Skin epidermis (tissue), 12 donors: ENCODE measurements at regions not wholly inside any gene's neighbourhood (a gene's known extent, or its start where the extent isn't known, plus 50 kb on each side); places are given as distances from the start of the nearest gene placed in this dataset.
"Not testable (repeated sequence)": the region's sequence is repeated elsewhere in the genome, so short reads cannot be mapped to it uniquely, and the experiment has no call there.

Source experiments
- H3K27ac ChIP-seq, 21 experiments: fragments of 200-600 bp; sonication (generic) in 11 of 21; one replicate each; pipeline ENCODE4 v1.5.0; 2020; ENCODE audit warnings: mild to moderate bottlenecking in 3 of 21, inconsistent platforms in 2 of 21, moderate library complexity in 2 of 21
- H3K4me3 ChIP-seq, 7 experiments: fragments of 200-600 bp; sonication (generic) in 2 of 7; one replicate each; pipeline ENCODE4 v1.5.0; 2020; ENCODE audit warnings: inconsistent platforms in 2 of 7, mild to moderate bottlenecking in 2 of 7, moderate library complexity in 1 of 7

DNA sequence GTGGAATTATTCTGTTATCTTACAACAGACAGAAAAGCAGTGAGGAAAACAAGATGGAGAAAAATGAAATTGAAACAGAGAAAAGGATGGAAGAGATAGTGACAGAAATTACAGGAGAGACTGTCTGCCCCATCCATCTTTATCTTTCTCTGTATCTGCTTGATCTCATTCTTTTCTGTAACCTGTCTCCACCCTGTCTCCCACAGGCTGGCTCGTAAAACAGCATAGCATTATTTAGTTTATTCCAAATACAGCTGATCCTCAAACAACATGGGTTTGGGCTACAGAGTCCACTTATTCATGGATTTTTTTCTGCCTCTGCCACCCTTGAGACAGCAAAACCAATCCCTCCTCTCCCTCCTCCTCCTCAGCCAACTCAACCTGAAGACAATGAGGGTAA, 482.3 kb upstream of the JARID2 start:
- peak overlapping the region in 2 of 21 experiments; percentile 33 to 54 for H3K27ac ChIP-seq
- no peak overlapping the region for H3K4me3 ChIP-seq

DNA sequence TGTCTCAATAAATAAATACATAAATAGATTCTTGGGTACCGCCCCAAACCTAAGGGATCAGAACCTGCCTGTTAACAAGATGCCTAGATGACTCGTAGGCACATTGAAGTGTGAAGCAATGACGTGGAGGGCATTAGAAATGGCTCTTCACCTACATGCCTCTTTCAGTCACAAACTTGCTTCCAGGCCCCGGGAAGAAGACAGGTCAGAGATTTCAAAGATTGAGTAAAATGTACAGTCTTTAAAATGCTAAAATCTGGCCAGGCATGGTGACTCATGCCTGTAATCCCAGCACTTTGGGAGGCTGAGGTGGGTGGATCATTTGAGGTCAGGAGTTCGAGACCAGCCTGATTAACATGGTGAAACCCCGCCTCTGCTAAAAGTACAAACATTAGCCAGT, 480.8 kb upstream of the JARID2 start:
- no peak overlapping the region for H3K4me3 ChIP-seq
- H3K27ac ChIP-seq: no peak overlapping the region

GRCh38 chr6:14765721-14766390, 480.0 kb upstream of the JARID2 start:
- no peak overlapping the region for H3K27ac ChIP-seq
- H3K4me3 ChIP-seq: no peak overlapping the region

DNA sequence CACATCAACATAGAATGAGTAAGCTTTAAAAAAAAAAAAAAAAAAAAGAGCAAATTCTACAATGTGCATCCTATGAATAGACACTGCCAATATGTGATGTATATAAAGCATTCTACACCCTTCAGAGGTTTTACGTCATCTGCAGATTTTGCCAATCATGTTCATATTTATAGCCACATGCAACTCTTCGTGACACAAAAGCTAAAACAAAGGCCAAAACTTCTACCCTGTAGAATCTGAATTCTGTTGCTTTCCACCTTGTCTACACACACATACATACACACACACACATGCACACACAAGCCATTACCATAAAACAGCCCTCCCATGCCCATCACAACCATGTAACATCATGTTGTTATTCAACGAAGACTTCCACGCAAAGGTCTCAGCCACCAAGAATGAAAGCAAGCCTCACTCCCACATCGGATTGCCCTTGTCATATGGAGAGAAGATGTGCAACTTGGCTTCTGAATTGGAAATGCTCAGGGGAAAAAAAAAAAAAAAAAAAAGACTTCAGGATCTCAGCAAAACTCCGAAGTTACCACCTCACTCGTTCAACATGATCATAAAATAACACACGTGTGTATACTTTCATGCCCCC, 479.4 kb upstream of the JARID2 start:
- Histone ChIP-seq H3K4me3 (no peak overlapping the region), H3K27ac (no peak overlapping the region)

DNA sequence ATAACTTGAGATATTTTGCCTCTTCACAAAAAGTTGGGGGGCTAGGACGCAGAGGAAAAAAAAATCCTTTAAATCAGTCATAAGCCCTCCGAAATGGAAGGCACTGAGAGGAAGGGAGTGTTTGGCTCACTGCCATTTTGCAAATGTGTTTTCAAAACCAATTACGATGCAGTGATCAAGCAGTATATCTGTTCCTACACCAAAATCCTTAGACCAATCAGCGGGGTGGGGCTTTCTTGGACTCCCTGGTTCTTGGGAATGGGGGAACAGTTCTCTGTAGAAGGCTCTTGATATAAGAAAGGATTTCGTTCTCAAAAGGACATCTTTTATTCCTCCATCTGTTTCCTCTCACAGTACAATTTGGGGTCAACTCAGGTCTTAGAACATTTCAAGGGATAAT, 478.6 kb upstream of the JARID2 start:
- Histone ChIP-seq H3K4me3 (no peak overlapping the region), H3K27ac (no peak overlapping the region)

- no peak overlapping the region for H3K27ac ChIP-seq
- H3K4me3 ChIP-seq: no peak overlapping the region
These were observed 475.8 kb upstream of the JARID2 start for GRCh38 chr6:14770040-14770439.

GRCh38 chr6:14770572-14770971, 475.3 kb upstream of the JARID2 start:
- H3K4me3 ChIP-seq: no peak overlapping the region
- no peak overlapping the region for H3K27ac ChIP-seq

GRCh38 chr6:14771016-14771415, 474.9 kb upstream of the JARID2 start:
- no peak overlapping the region for H3K27ac ChIP-seq
- H3K4me3 ChIP-seq: no peak overlapping the region

DNA sequence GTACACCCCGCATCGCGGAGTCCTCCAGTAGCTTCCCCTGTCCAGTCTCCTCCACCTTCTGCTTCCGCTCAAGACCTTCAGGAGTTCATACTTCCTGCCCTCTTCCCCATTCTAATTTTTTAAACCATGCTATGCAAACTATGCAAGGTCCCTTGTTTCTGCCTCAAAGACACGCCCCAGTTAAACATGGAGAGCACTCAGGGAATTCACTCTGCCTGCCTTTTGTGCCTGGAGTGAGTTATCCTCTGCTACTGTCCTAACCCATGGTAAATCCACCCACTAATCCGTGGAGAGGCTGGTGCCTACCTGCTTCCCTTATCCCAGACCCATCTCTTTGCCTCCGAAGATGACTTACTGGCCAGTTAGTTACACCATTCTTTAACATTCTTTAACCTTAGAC, 473.7 kb upstream of the JARID2 start:
- Histone ChIP-seq H3K4me3 (no peak overlapping the region), H3K27ac (no peak overlapping the region)

DNA sequence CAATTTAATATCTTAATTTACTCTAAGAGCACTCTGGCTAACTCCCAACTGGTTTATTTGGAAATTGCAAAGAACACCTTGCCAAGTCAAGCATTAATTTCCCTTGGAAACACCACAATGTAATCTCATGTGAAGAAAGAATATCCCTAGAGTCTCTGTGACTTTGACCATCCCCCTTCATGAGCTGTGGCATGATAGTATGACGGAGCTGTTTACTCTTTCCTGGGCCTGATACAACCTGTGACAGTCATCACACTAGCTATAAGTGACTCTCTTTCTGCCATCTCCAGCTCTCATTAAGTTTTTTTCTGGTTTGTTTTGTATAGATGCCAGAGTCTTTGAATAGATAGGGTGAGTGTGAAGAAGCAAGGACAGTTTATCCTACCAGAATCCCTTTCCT, 470.3 kb upstream of the JARID2 start:
- H3K27ac ChIP-seq: no peak overlapping the region
- no peak overlapping the region for H3K4me3 ChIP-seq

DNA sequence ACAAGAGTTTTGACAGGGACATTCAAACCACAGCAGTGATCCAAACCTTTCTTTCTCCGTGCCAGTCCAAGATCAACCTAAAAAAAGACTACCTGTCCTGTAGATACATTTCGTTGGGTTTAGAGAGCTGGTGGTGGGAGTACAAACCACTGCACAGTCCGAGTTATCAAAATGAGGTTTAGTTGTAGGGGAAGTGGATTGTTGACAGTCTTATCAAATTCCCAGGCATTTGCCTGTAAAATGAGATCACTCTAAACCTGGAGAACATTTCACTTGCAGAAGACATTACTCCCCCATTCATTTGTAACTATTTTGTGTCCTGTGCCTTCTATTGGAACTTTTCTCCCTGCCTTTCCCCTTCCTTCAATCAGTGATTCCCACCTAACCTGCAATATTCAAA, 469.6 kb upstream of the JARID2 start:
- Histone ChIP-seq H3K4me3 (no peak overlapping the region), H3K27ac (no peak overlapping the region)

DNA sequence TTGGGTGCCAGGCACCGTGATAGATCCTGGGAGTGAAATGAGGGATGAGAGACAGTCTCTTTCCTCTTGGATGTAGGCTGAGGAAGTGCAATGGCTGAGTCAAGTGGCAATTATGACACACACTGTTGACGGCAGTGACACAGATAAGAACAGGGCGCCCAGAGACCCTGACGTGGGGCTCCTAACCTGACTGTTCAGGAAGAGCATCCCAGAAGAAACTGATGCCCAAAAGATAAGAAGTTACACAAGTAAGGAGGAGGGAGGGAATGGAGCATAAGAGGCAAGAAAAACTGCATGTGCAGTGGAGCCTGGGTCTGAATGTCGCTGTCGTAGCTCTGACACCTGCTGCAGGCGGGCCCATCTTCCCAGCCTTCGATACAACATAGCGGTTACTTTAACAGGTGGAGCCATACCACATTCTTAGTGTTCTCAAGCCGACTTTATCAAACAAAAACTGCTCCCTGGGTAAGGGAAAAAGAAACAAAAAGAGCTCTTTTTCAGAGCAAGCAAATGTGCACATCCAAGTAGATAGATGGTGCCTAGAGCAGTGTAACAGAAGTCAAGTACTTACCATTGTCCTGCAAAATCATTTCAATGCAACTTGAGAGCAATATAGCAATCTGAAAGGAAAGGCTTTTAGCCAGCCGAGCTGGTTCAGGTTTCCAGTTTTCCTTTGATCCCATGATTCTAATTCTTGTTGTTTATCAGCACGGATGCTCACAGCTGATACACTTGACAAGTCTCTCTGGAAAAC, 463.9 kb upstream of the JARID2 start:
- no peak overlapping the region for H3K4me3 ChIP-seq
- H3K27ac ChIP-seq: no peak overlapping the region

DNA sequence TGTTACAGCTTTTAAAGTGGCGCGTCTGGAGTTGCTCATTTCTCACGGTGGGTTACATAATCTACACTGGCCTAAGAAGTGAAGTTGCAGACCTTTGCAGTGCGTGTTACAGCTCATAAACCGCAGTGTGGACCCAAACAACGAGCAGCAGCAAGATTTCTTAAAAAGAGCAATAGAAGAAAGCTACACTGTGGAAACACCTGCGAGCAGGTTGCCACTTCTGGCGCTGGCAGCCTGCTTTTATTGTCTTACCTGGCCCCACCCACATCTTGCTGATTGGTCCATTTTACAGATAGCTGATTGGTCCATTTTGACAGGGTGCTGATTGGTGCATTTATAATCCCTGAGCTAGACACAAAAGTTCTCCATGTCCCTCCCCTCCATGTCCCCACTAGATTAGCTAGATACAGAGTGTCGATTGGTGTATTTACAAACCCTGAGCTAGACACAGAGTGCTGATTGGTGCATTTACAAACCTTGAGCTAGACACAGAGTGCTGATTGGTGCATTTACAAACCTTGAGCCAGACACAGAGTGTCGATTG, 462.9 kb upstream of the JARID2 start:
- not testable (repeated sequence) for H3K4me3 ChIP-seq, H3K27ac ChIP-seq

GRCh38 chr6:14783594-14783993, 462.3 kb upstream of the JARID2 start:
- Histone ChIP-seq H3K4me3 (no peak overlapping the region), H3K27ac (no peak overlapping the region)

GRCh38 chr6:14784596-14785492, 461.0 kb upstream of the JARID2 start:
- H3K4me3 ChIP-seq: no peak overlapping the region
- peak overlapping the region in 3 of 21 experiments; percentile 24 to 55 (median 42) for H3K27ac ChIP-seq

DNA sequence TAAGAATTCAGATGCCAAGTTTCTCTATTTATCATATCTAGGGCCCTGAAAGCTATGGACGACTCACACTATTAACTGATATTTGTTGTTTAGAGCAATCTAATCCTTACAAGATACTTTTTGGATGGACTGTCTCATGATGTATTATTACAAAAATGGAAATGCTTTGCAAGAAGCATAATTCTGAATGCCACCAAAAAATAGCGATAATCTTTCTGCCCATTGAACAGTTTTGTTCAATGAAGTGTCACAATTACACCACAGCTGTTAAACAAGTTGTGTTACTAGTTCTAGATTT, 460.4 kb upstream of the JARID2 start:
- H3K27ac ChIP-seq: no peak overlapping the region
- no peak overlapping the region for H3K4me3 ChIP-seq

GRCh38 chr6:14786008-14786407, 459.9 kb upstream of the JARID2 start:
- no peak overlapping the region for H3K4me3 ChIP-seq

GRCh38 chr6:14786455-14786854, 459.4 kb upstream of the JARID2 start:
- H3K27ac ChIP-seq: no peak overlapping the region
- H3K4me3 ChIP-seq: no peak overlapping the region

More at GRCh38 chr6:14786008-14786407, 459.9 kb upstream of the JARID2 start:
- no peak overlapping the region for H3K27ac ChIP-seq

DNA sequence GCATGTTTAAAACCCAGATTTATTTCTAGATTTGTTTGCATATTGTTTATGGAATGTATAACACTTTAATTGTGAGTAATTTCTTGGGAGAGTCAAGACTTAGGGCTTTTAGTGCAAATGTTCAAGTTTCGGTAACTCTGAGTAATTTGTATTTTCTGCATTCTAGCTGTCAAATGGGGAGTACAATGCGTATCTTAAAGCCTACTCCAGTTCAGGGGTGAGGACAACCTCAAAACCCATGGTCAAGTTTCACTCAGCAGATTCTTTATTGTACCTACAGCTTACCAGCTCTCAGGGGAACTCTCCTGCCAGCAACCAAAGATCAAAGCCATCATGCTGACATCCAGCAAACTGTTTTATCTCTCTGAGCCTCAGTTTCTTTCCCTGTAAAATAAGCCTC, 458.6 kb upstream of the JARID2 start:
- H3K27ac ChIP-seq: no peak overlapping the region
- no peak overlapping the region for H3K4me3 ChIP-seq

DNA sequence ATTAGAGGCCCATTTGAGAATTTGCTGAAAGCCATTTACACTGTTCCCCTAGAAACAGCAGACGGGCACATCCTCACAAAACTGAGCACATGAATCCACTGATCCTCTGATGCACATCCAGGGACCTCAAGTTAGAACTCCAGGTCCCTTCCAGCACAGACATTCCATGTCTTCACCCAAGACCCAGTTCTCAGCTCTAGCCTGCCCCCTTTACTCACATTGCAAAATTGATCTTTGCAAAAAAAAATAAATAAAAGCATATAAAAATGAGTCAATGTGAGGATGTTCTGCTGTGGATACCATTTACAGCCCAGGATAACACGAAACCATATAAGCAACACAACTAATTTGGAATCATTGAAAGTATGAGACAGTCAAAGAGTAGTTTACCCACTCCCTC, 458.2 kb upstream of the JARID2 start:
- Histone ChIP-seq H3K4me3 (no peak overlapping the region), H3K27ac (no peak overlapping the region)
